HG02759 (cell line): ENCODE measurements at regions not wholly inside any gene's neighbourhood (a gene's known extent, or its start where the extent isn't known, plus 50 kb on each side); places are given as distances from the start of the nearest gene placed in this dataset.
"Not testable (repeated sequence)": the region's sequence is repeated elsewhere in the genome, so short reads cannot be mapped to it uniquely, and the experiment has no call there.

Experiments used
- ATAC-seq: cut with Tn5 transposase; IDR thresholded peaks from one replicate; pipeline ENCODE4 v1.9.1; 2021; ENCODE audit warnings: mild to moderate bottlenecking, moderate library complexity; ENCODE audit not compliant: unreplicated experiment

- ATAC-seq, result no peak
These were observed 368.1 kb upstream of the KYNU start for GRCh38 chr2:142509401-142509800.

GRCh38 chr2:142504754-142505153 is 372.7 kb upstream of the KYNU start:
- ATAC-seq, result no peak

GRCh38 chr2:142502402-142502801 is 371.6 kb upstream of the LRP1B start:
- no peak for ATAC-seq

GRCh38 chr2:142495141-142495540 is 364.3 kb upstream of the LRP1B start:
- no peak for ATAC-seq

DNA sequence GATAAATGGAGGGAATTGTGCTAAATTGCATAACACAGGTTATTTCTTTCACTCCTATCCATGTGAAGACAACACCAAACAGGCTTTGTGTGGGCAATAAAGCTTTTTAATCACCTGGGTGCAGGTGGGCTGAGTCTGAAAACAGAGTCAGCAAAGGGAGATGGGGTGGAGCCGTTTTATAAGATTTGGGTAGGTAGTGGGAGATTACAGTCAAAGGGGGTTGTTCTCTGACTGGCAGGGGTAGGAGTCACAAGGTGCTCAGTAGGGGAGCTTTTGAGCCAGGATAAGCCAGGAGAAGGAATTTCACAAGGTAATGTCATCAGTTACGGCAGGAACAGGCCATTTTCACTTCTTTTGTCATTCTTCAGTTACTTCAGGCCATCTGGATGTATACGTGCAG is 358.8 kb upstream of the LRP1B start:
- ATAC-seq, result not testable (repeated sequence)

- ATAC-seq, result no peak
These were observed 353.3 kb upstream of the LRP1B start for GRCh38 chr2:142484111-142484510.

- ATAC-seq, result no peak
These were observed 352.8 kb upstream of the LRP1B start for GRCh38 chr2:142483653-142484052.

DNA sequence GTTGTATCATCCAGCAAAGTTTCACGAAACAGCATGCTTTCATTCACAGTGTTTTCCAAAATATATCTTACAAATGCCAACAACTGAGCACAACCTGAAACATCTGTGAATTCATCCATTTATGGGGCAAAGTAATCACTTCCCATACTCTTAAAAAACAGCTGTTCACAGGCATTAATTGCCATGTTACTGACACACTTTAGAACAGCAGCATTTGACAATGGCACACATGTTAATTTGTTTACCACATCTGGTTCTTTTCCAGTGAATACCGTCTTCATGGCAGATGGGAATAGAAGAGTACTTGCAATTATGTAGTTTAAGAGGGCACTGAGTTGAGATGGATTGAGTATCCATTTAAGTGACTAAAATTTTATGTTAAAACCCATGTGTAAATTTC is 347.4 kb upstream of the LRP1B start:
- ATAC-seq, result no peak

- ATAC-seq, result no peak
These were observed 341.6 kb upstream of the LRP1B start for GRCh38 chr2:142472382-142472781.

- ATAC-seq, result no peak
These were observed 336.5 kb upstream of the LRP1B start for GRCh38 chr2:142467321-142467720.

GRCh38 chr2:142463047-142463446 is 332.2 kb upstream of the LRP1B start:
- ATAC-seq, result no peak

- no peak for ATAC-seq
These were observed 331.5 kb upstream of the LRP1B start for GRCh38 chr2:142462306-142462705.

GRCh38 chr2:142445551-142446072 is 314.8 kb upstream of the LRP1B start:
- no peak for ATAC-seq

DNA sequence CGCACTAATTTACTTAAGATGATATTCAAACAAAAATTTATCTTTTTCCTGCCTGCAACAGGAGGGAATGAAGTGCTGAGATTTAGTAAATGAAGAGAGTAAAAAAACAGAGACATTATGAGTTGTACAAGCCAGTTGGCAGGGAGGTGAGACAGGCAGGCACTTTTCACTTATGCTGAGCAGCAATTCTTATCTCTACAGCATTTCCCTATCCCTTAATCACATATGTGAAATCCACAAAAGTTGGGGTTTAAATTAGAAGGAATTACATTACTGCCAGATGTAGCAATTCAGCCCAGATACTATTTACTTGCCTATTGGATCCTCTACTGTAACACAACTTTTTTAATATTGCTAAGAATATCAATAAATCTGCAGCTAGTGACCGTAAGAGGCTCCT is 314.2 kb upstream of the LRP1B start:
- no peak for ATAC-seq

- no peak for ATAC-seq
These were observed 305.0 kb upstream of the LRP1B start for GRCh38 chr2:142435847-142436246.

GRCh38 chr2:142426064-142426463 is 295.2 kb upstream of the LRP1B start:
- no peak for ATAC-seq

- ATAC-seq, result no peak
These were observed 294.7 kb upstream of the LRP1B start for GRCh38 chr2:142425551-142425950.

- no peak for ATAC-seq
These were observed 292.8 kb upstream of the LRP1B start for GRCh38 chr2:142423603-142424002.

- ATAC-seq, result no peak
These were observed 292.0 kb upstream of the LRP1B start for GRCh38 chr2:142422769-142423168.

GRCh38 chr2:142422041-142422440 is 291.2 kb upstream of the LRP1B start:
- no peak for ATAC-seq

- not testable (repeated sequence) for ATAC-seq
These were observed 287.9 kb upstream of the LRP1B start for GRCh38 chr2:142418699-142419098.

- ATAC-seq, result no peak
These were observed 286.2 kb upstream of the LRP1B start for GRCh38 chr2:142416996-142417395.

DNA sequence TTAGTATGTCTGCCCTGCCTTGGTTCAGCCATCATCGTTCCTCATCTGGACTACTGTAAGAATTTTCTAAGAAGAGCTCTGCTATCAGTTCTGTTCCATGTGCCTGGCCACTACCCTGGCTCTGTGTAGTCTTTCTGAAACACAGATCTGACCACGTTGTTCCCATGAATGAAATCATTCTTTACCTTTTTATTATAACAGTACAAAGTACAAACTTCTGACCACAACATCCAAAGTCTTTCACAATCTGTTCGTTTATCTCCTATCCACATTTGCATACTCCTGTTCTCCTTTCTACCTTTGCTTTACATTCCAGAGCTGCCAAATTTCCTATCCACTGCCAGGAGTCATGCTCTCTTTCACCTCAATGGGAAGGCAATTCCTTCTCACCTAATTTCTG is 284.6 kb upstream of the LRP1B start:
- no peak for ATAC-seq

DNA sequence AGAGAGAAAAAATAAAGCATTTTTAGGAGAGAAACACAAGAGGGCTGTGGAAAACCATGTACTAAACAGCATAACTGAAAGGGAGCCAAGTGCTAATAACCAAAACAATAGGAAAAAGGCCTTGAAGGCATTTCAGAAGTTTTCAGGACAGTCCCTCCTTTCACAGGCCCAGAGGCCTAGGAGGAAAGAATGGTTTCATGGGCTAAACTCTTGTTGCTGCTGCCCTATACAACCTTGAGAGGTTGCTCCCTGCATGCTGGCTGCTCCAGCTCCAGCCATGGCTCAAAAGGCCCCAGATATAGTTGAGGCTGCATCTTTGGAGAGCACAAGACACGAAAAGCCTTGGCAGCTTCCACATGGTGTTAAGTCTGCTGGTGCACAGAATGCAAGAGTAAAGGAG is 267.4 kb upstream of the LRP1B start:
- ATAC-seq, result no peak
